Heart left ventricle (tissue), 16 donors: ENCODE measurements at regions not wholly inside any gene's neighbourhood (a gene's known extent, or its start where the extent isn't known, plus 50 kb on each side); places are given as distances from the start of the nearest gene placed in this dataset.

Experiments
- ATAC-seq, 4 donors: fragments of 200-7000 bp; cut with Tn5 transposase; one replicate each; pipeline ENCODE4 v1.9.1; 2020 to 2022; ENCODE audit warnings: moderate library complexity in 4 of 4, mild to moderate bottlenecking in 3 of 4, moderate number of reproducible peaks in 1 of 4
- DNase-seq, 5 donors: peaks; one replicate each; pipeline ENCODE4 v3.0.0-alpha.2; 2020
- H3K27ac ChIP-seq, 12 donors: fragments of 200-600 bp; sonication (generic) in 4 of 12; one replicate each; pipeline versions ENCODE4 v1.5.0 to v1.8.0; 2016 to 2022; ENCODE audit warnings: mild to moderate bottlenecking in 2 of 12
- H3K27me3 ChIP-seq, 9 donors: fragments of 200-600 bp; sonication (generic) in 2 of 9; one replicate each; pipeline versions ENCODE4 v1.5.1 to v1.8.0; 2016 to 2022; ENCODE audit warnings: mild to moderate bottlenecking in 3 of 9
- H3K36me3 ChIP-seq, 9 donors: fragments of 200-600 bp; sonication (generic) in 2 of 9; one replicate each; pipeline versions ENCODE4 v1.5.0 to v1.8.0; 2018 to 2022; ENCODE audit warnings: mild to moderate bottlenecking in 2 of 9
- H3K4me1 ChIP-seq, 12 donors: fragments of 200-600 bp; sonication (generic) in 4 of 12; one replicate each; pipeline versions ENCODE4 v1.5.0 to v1.8.0; 2016 to 2022; ENCODE audit warnings: mild to moderate bottlenecking in 3 of 12
- H3K4me3 ChIP-seq, 12 donors: fragments of 200-600 bp; sonication (generic) in 4 of 12; one replicate each; pipeline versions ENCODE4 v1.5.0 to v1.8.0; 2017 to 2022; ENCODE audit warnings: mild to moderate bottlenecking in 9 of 12, moderate library complexity in 4 of 12
- H3K9me3 ChIP-seq, 12 donors: fragments of 200-600 bp; sonication (generic) in 4 of 12; one replicate each; pipeline versions ENCODE4 v1.5.0 to v1.8.0; 2016 to 2022; ENCODE audit warnings: mild to moderate bottlenecking in 1 of 12
- CTCF ChIP-seq, 12 donors: fragments of 200-600 bp; sonication (generic) in 4 of 12; IDR thresholded peaks; one replicate each; pipeline versions ENCODE4 v1.5.0 to v1.8.0; 2018 to 2022; ENCODE audit warnings: antibody characterized with exemption in 12 of 12, mild to moderate bottlenecking in 5 of 12
- POLR2A ChIP-seq, 2 donors: fragments of 450-650 bp; IDR thresholded peaks; one replicate each; pipeline ENCODE4 v1.6.1; 2017; ENCODE audit warnings: antibody characterized with exemption in 2 of 2, mild to moderate bottlenecking in 2 of 2, moderate library complexity in 2 of 2
- WGBS, 4 donors: extraction: QIAGEN DNeasy Blood & Tissue Kit in 2 of 4; methylation state at CpG; one replicate each; pipeline versions ENCODE4 v1.1.5 to v1.1.7; 2013 to 2018; 5-methylcytosine and 5-hydroxymethylcytosine counted together
- intact Hi-C, 10 donors: fragments of 100-400 bp; cut with DNase I; formaldehyde crosslinking; loops; one replicate each; pipeline versions ENCODE4 v1.11.1 to v1.14.2; 2022
- donor health status: ischemic (EF 13 %, LVEDD 7.1; RV severe dilation, severe dysfunction).
- donor health status: healthy with polysubstance abuse.
- donor health status: DM: no; HTN: yes; CAD: no.
- donor health status: DM: no; HTN: no; CAD: no.
- donor health status: ischemic (EF 25% LVEDD 6.9; RV normal size, moderate dysfunction).
- donor health status: ischemic (EF 25% LVEDD 5.7; RV mildly dilated, moderate dysfunction).
- donor health status: healthy.
- donor health status: DM: yes; HTN: yes; CAD: no.
- donor health status: ischemic (EF 35%, LVEDD 5.7; RV mildly dilated, moderate dysfunction).
- donor health status: nonischemic (EF 11% LVEDD 7.7; RV severe dilation, severe dysfunction).
- donor health status: DM: yes; HTN: yes; CAD: no.
- donor health status: PGD.
- donor health status: ischemic (EF 29% LVEDD 5.4; RV normal size, mild dysfunction).
- donor health status: nonischemic (EF 23%, LVEDD 6.1; RV moderate dilation, normal function).

DNA sequence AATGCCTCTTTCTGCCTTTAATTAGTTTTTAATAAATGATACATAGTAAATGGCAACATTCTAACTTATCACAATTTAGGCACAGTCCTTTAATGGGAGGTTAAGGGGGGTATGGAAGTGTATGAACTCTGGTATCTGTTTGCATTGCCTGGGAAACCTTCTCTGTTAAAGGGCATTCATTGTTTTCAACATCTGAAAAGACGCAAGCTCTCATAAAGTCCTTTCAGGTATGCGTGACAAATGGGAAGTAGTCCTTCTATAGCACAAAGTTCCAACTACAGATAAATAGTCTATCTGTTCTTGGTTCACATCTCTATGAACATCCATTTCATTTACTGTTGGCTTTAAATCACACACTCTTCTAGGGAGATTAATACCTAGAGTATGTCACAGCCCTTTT lies 298.0 kb upstream of the PMFBP1 start:
- Histone ChIP-seq H3K27ac (no peak overlapping the region), H3K4me3 (no peak overlapping the region), H3K9me3 (no peaks in the 10 kb centered on the region), H3K36me3 (no peaks in the 10 kb centered on the region), H3K4me1 (no peaks in the 10 kb centered on the region), H3K27me3 (no peaks in the 10 kb centered on the region)
- TF ChIP-seq POLR2A (IDR thresholded peaks at IDR 0.05) (no peak), CTCF (IDR thresholded peaks at IDR 0.05) (no peak)
- 86 to 94% (median 92%) methylated on average over 2 of the region's 2 CpGs for WGBS, 4 donors
- DNase-seq (no peak), ATAC-seq (no peak)
- intact Hi-C loops: loop anchor here in 8 of 10 donors (5.0 to 10.0 kb wide), 3 partner anchors 228 to 345 kb away; no protein-coding TSS in a partner anchor

GRCh38 chr16:72468582-72468981 lies 296.6 kb upstream of the PMFBP1 start:
- no peaks in the 10 kb centered on the region for H3K36me3 ChIP-seq
- H3K27me3 ChIP-seq: no peaks in the 10 kb centered on the region
- intact Hi-C loops: loop anchor here in 8 of 10 donors (5.0 to 10.0 kb wide), 3 partner anchors 226 to 344 kb away; no protein-coding TSS in a partner anchor
- peaks cover 0 to 7% (median 0%) of the 10 kb centered on the region in 12 donors for H3K9me3 ChIP-seq
- no peak overlapping the region for H3K4me3 ChIP-seq
- ATAC-seq (no peak), DNase-seq (no peak)
- H3K4me1 ChIP-seq: no peaks in the 10 kb centered on the region
- TF ChIP-seq POLR2A (IDR thresholded peaks at IDR 0.05) (no peak), CTCF (IDR thresholded peaks at IDR 0.05) (no peak)
- H3K27ac ChIP-seq: no peak overlapping the region

DNA sequence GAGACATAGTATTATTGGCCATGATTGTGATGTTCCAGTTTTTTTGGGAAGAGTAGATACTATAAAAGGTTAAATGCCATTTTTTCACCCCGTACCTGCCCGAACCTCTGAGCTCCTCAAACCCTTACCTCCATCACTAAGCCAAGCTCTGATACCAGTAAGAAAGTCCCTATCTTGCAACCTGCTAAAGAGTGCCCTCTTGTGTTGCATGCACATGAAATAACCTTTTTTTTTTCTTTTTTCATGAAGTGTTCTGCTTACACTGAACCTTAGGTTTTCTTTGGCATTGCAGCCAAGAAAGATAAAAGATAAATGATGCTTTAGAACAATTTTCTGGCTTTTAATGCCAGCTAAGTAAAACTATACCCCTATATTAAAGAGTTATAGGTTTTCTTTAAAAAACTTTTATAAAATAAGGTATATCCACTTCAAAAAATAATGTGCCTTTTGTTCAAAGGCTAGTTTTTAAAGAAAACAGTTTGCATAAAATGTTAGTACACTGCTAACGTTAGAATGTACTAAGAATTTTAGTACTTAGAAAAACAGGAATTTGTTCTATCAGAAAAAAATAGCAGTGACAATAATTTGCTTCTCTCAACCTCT lies 295.3 kb upstream of the PMFBP1 start:
- DNase-seq (no peak), ATAC-seq (no peak)
- H3K27ac ChIP-seq: no peak overlapping the region
- no peak overlapping the region for H3K4me3 ChIP-seq
- WGBS, 4 donors: 43 to 53% (median 51%) methylated on average over 3 of the region's 3 CpGs
- TF ChIP-seq CTCF (IDR thresholded peaks at IDR 0.05) (peak in 10 of 12 donors; percentile 17 to 51 (median 32)), POLR2A (IDR thresholded peaks at IDR 0.05) (no peak)
- no peaks in the 10 kb centered on the region for H3K4me1 ChIP-seq
- peaks cover 0 to 7% (median 0%) of the 10 kb centered on the region in 12 donors for H3K9me3 ChIP-seq
- intact Hi-C loops: loop anchor here in 8 of 10 donors (5.0 to 10.0 kb wide), 3 partner anchors 225 to 342 kb away; no protein-coding TSS in a partner anchor
- no peaks in the 10 kb centered on the region for H3K36me3 ChIP-seq
- H3K27me3 ChIP-seq: no peaks in the 10 kb centered on the region

- Histone ChIP-seq H3K4me1 (no peaks in the 10 kb centered on the region), H3K36me3 (no peaks in the 10 kb centered on the region), H3K4me3 (no peak overlapping the region), H3K27me3 (peaks cover 0 to 3% (median 0%) of the 10 kb centered on the region in 9 donors), H3K9me3 (peaks cover 0 to 7% (median 0%) of the 10 kb centered on the region in 12 donors), H3K27ac (no peak overlapping the region)
- intact Hi-C loops: loop anchor here in 8 of 10 donors (5.0 to 10.0 kb wide), 3 partner anchors 222 to 340 kb away; no protein-coding TSS in a partner anchor
- no peak for DNase-seq
- 54 to 59% (median 58%) methylated on average over 5 of the region's 5 CpGs for WGBS, 4 donors
- TF ChIP-seq POLR2A (IDR thresholded peaks at IDR 0.05) (no peak), CTCF (IDR thresholded peaks at IDR 0.05) (no peak)
- no peak for ATAC-seq
Observed at GRCh38 chr16:72464597-72465368, 292.8 kb upstream of the PMFBP1 start.
